PC-9 (cell line): ENCODE measurements at regions not wholly inside any gene's neighbourhood (a gene's known extent, or its start where the extent isn't known, plus 50 kb on each side); places are given as distances from the start of the nearest gene placed in this dataset.

Experiments used
- BruUV-seq: library from RNA; stranded (reverse); fragments of 400-500 nt; replicated peaks from 2 replicates; lab custom pipeline; 2021; lab: Mats Ljungman, UMichigan
- CTCF ChIA-PET: fragments of 300-600 bp; sonication (Branson Sonifier 250); formaldehyde crosslinking; loops from one replicate; lab custom pipeline; 2022; ENCODE audit warnings: antibody characterized with exemption; lab: Charles Lee
- POLR2A ChIA-PET: fragments of 300-600 bp; sonication (Branson Sonifier 250); formaldehyde crosslinking; loops from one replicate; lab custom pipeline; 2022; ENCODE audit warnings: antibody characterized with exemption; ENCODE audit not compliant: unreplicated experiment; lab: Charles Lee
- DNase-seq, 2 experiments: peaks; one replicate each; pipeline versions ENCODE4 v3.0.0 to v3.0.0-alpha.2; 2015 to 2022; ENCODE audit warnings: mixed read lengths in 1 of 2
- H2AFZ ChIP-seq: fragments of 200-600 bp; sonication (generic); 2 replicates; pipeline ENCODE4 v1.8.1; 2017; ENCODE audit warnings: antibody characterized with exemption
- H3F3A ChIP-seq: fragments of 200-600 bp; sonication (generic); 2 replicates; pipeline ENCODE4 v1.8.1; 2017; ENCODE audit warnings: antibody characterized with exemption, mild to moderate bottlenecking, low read depth; ENCODE audit not compliant: insufficient read depth
- H3K27ac ChIP-seq: fragments of 200-600 bp; sonication (generic); 2 replicates; pipeline ENCODE4 v1.6.1; 2016; ENCODE audit warnings: mixed run types
- H3K27me3 ChIP-seq: fragments of 200-600 bp; sonication (generic); 2 replicates; pipeline ENCODE4 v1.6.1; 2016; ENCODE audit warnings: low read depth, mixed run types; ENCODE audit not compliant: insufficient read depth
- H3K36me3 ChIP-seq: fragments of 200-600 bp; sonication (generic); 2 replicates; pipeline ENCODE4 v1.6.1; 2016; ENCODE audit warnings: low read depth, mixed run types
- H3K4me1 ChIP-seq: fragments of 200-600 bp; sonication (generic); replicated peaks from 2 replicates; pipeline ENCODE4 v1.6.1; 2016; ENCODE audit warnings: mixed run types; ENCODE audit not compliant: insufficient read depth
- H3K4me2 ChIP-seq: fragments of 200-600 bp; sonication (generic); 2 replicates; pipeline ENCODE4 v1.6.1; 2017; ENCODE audit warnings: mixed run types
- H3K4me3 ChIP-seq: fragments of 200-600 bp; sonication (generic); 2 replicates; pipeline ENCODE4 v1.6.1; 2016; ENCODE audit warnings: mixed run types
- H3K79me2 ChIP-seq: fragments of 200-600 bp; sonication (generic); 2 replicates; pipeline ENCODE4 v1.6.1; 2017; ENCODE audit warnings: low read depth, mixed run types
- H3K9me2 ChIP-seq: fragments of 200-600 bp; sonication (generic); 2 replicates; pipeline ENCODE4 v1.8.1; 2017; ENCODE audit warnings: mild to moderate bottlenecking; ENCODE audit not compliant: insufficient read depth
- H3K9me3 ChIP-seq: fragments of 200-600 bp; sonication (generic); 2 replicates; pipeline ENCODE4 v1.8.1; 2016; ENCODE audit warnings: low read depth; ENCODE audit not compliant: insufficient read depth
- H4K20me1 ChIP-seq: fragments of 200-600 bp; sonication (generic); 2 replicates; pipeline ENCODE4 v1.8.1; 2017; ENCODE audit not compliant: insufficient read depth
- EZH2 ChIP-seq: fragments of 200-600 bp; sonication (generic); IDR thresholded peaks from 2 replicates; pipeline ENCODE4 v1.8.0; 2017; ENCODE audit warnings: antibody characterized with exemption, low read depth
- intact Hi-C: fragments of 100-400 bp; cut with micrococcal nuclease; formaldehyde crosslinking; loops from one replicate; pipeline ENCODE4 v1.10.0; 2022; ENCODE audit not compliant: unreplicated experiment
- TF ChIP-seq, protein P1 (sequence below): fragments of 200-600 bp; sonication (generic); conservative IDR thresholded peaks from 2 replicates; pipeline ENCODE4 v1.6.1; 2017; ENCODE audit warnings: mixed run types, antibody characterized with exemption, mild to moderate bottlenecking, moderate library complexity

DNA sequence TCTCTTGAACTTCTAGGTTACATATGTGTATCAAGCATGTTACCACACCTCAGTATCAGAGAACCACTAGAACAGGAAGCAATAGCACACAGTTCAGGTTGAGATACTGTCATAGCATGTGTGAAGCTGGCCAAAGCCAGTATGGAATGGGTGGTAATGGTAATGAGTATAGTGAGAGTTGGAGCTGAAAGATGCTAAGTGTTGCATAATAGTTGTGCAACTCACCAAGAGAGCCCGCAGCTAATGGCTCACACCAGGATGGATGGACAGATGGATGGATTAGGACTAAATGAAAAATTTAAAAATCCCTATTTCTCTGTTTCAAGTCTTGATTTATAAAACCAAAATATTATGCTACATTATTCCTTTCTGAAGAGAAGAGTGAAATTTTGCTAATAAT is 53.4 kb upstream of the KCNN2 start:
- CTCF ChIA-PET, result no interaction called here

DNA sequence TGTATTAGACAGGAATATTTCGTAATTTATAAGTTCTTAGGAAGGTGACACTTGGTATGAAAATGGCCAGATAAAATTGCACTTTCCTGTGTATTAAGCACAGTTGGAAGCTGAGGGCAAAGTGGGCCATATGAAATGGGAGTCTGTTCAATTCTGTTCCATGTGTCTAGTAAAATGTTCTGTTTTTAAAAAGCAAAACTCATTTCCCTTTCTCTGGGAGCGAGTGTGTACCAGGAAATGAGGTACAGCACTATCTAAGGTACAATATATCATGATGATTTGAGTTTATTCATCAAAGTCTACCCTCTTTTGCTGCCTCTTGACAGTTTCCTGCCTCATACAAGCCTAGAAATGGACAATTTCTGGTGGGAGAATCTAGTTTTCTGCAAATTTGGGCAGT is 51.2 kb upstream of the KCNN2 start:
- CTCF ChIA-PET, result no interaction called here
- no peaks in the 10 kb centered on the region for H3K9me3 ChIP-seq
- H3K4me3 ChIP-seq, result no peak overlapping the region
- POLR2A ChIA-PET, result no interaction called here
- no peaks in the 10 kb centered on the region for H3K9me2 ChIP-seq
- intact Hi-C loops, result no loop called here
- no peak overlapping the region for H3K4me2 ChIP-seq
- no peak overlapping the region for H3K27ac ChIP-seq
- no peaks in the 10 kb centered on the region for H4K20me1 ChIP-seq
- TF ChIP-seq, protein P1, sequence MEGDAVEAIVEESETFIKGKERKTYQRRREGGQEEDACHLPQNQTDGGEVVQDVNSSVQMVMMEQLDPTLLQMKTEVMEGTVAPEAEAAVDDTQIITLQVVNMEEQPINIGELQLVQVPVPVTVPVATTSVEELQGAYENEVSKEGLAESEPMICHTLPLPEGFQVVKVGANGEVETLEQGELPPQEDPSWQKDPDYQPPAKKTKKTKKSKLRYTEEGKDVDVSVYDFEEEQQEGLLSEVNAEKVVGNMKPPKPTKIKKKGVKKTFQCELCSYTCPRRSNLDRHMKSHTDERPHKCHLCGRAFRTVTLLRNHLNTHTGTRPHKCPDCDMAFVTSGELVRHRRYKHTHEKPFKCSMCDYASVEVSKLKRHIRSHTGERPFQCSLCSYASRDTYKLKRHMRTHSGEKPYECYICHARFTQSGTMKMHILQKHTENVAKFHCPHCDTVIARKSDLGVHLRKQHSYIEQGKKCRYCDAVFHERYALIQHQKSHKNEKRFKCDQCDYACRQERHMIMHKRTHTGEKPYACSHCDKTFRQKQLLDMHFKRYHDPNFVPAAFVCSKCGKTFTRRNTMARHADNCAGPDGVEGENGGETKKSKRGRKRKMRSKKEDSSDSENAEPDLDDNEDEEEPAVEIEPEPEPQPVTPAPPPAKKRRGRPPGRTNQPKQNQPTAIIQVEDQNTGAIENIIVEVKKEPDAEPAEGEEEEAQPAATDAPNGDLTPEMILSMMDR, result no peak
- no peak for TF ChIP-seq EZH2
- no peak for DNase-seq
- H3K36me3 ChIP-seq, result no peaks in the 10 kb centered on the region
- H3K4me1 ChIP-seq, result no peaks in the 10 kb centered on the region
- BruUV-seq, result no TSS peak
- H3K79me2 ChIP-seq, result no peaks in the 10 kb centered on the region
- no peaks in the 10 kb centered on the region for H3F3A ChIP-seq
- H3K27me3 ChIP-seq, result no peaks in the 10 kb centered on the region; the same call in 1 of the 2 replicates
- H2AFZ ChIP-seq, result no peak overlapping the region

More for the DNA sequence above, 53.4 kb upstream of the KCNN2 start:
- no peaks in the 10 kb centered on the region for H4K20me1 ChIP-seq
- H3K36me3 ChIP-seq, result no peaks in the 10 kb centered on the region
- no peak overlapping the region for H3K4me3 ChIP-seq
- no peak overlapping the region for H3K27ac ChIP-seq
- no peaks in the 10 kb centered on the region for H3K4me1 ChIP-seq
- H3K4me2 ChIP-seq, result no peak overlapping the region
- H3K79me2 ChIP-seq, result no peaks in the 10 kb centered on the region
- intact Hi-C loops, result no loop called here
- no peaks in the 10 kb centered on the region for H3K9me2 ChIP-seq
- no peak for DNase-seq
- POLR2A ChIA-PET, result no interaction called here
- H3K27me3 ChIP-seq, result no peaks in the 10 kb centered on the region
- BruUV-seq, result no TSS peak
- no peak overlapping the region for H2AFZ ChIP-seq
- no peaks in the 10 kb centered on the region for H3K9me3 ChIP-seq
- TF ChIP-seq EZH2, result no peak
- H3F3A ChIP-seq, result no peaks in the 10 kb centered on the region

DNA sequence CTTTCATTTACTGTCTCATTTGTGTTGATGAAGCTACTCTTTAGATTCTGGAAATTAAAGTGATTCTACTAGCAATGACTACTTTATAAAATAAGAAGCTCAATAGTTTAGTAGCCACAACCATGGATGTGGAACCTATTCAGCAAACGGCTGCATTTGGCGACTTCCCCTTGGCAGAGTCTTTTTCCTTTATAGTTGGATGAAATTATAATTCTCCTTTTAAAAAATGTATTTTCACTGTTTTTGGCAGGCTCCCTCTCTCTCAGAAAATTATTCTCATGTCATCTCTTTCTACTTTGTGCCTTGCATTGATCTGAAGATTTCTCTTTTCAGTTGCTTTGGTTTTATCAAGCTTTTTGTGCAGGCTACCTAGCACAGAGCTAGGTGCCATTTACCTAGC is 50.6 kb upstream of the KCNN2 start:
- H3K79me2 ChIP-seq, result no peaks in the 10 kb centered on the region
- H3K27me3 ChIP-seq, result no peaks in the 10 kb centered on the region; the same call in 1 of the 2 replicates
- no peaks in the 10 kb centered on the region for H3K4me1 ChIP-seq
- no peak for DNase-seq
- no peaks in the 10 kb centered on the region for H3K9me3 ChIP-seq
- no peaks in the 10 kb centered on the region for H3F3A ChIP-seq
- no peaks in the 10 kb centered on the region for H4K20me1 ChIP-seq
- H3K4me2 ChIP-seq, result no peak overlapping the region
- no peak for TF ChIP-seq EZH2
- TF ChIP-seq, protein P1, result no peak
- ChIA-PET CTCF (no interaction called here), POLR2A (no interaction called here)
- no peak overlapping the region for H3K27ac ChIP-seq
- no peaks in the 10 kb centered on the region for H3K9me2 ChIP-seq
- no peak overlapping the region for H2AFZ ChIP-seq
- intact Hi-C loops, result no loop called here
- no peaks in the 10 kb centered on the region for H3K36me3 ChIP-seq
- no TSS peak for BruUV-seq
- H3K4me3 ChIP-seq, result no peak overlapping the region

DNA sequence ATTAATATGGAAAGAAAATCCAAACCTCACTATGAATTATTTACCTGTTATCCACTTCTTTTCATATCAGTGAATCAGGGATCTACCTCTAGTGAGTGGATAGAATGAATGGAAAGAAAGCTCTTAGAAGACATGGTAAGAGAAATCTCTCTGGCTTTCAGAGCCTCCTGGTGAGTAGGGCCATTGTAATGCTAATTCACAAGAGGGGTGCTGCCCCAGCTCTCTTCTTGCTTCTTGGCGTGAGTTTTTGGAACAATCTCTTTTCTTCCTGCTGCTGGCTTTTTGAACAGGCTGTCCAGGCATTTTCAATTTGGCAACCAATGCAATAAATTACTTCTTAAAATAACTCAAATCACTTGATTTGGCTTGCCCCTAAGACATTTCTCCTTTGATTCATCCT is 49.9 kb upstream of the KCNN2 start:
- Histone ChIP-seq H4K20me1 (no peaks in the 10 kb centered on the region), H3K27me3 (no peaks in the 10 kb centered on the region; the same call in 1 of the 2 replicates), H3K79me2 (no peaks in the 10 kb centered on the region), H3K36me3 (no peaks in the 10 kb centered on the region), H3K4me1 (no peaks in the 10 kb centered on the region), H3K4me2 (no peak overlapping the region), H3K4me3 (no peak overlapping the region), H3K27ac (no peak overlapping the region), H3K9me2 (no peaks in the 10 kb centered on the region), H3F3A (no peaks in the 10 kb centered on the region), H3K9me3 (no peaks in the 10 kb centered on the region), H2AFZ (no peak overlapping the region)
- intact Hi-C loops, result no loop called here
- no TSS peak for BruUV-seq
- DNase-seq, result no peak
- ChIA-PET POLR2A (no interaction called here), CTCF (no interaction called here)
- TF ChIP-seq EZH2, result no peak
- TF ChIP-seq, protein P1, result no peak
